ENCODE measurements at regions not wholly inside any gene's neighbourhood (a gene's known extent, or its start where the extent isn't known, plus 50 kb on each side); places are given as distances from the start of the nearest gene placed in this dataset.

GRCh38 chr6:115740907-115741306, 319.8 kb downstream of the FRK start:
- Histone ChIP-seq H3K27ac (ENCODE audit: low read length) (no peak overlapping the region), H3K4me1 (ENCODE audit: control insufficient read depth, insufficient read depth, low read length) (no peaks in the 10 kb centered on the region), H3K36me3 (ENCODE audit: control insufficient read depth, insufficient read depth, low read length) (no peaks in the 10 kb centered on the region), H3K27me3 (ENCODE audit: control insufficient read depth, insufficient read depth, low read length) (no peaks in the 10 kb centered on the region), H3K4me3 (ENCODE audit: low read depth in 2 of 2, low read length in 2 of 2) (no peak overlapping the region), H3K9me3 (ENCODE audit: control insufficient read depth, insufficient read depth, low read depth, low read length) (peaks cover 7% of the 10 kb centered on the region)
- TF ChIP-seq REST (IDR thresholded peaks at IDR 0.05; ENCODE audit: insufficient read depth in 1 of 2, low read depth in 2 of 2, low read length in 1 of 2) (no peak), POLR2AphosphoS5 (IDR thresholded peaks at IDR 0.05; ENCODE audit: low read depth, low read length) (no peak), SIN3A (IDR thresholded peaks at IDR 0.05; ENCODE audit: borderline replicate concordance, insufficient read depth, low read depth, low read length) (no peak), TCF7L2 (IDR thresholded peaks at IDR 0.05; ENCODE audit: low read depth, low read length) (no peak)
- TF ChIP-seq, protein P1, sequence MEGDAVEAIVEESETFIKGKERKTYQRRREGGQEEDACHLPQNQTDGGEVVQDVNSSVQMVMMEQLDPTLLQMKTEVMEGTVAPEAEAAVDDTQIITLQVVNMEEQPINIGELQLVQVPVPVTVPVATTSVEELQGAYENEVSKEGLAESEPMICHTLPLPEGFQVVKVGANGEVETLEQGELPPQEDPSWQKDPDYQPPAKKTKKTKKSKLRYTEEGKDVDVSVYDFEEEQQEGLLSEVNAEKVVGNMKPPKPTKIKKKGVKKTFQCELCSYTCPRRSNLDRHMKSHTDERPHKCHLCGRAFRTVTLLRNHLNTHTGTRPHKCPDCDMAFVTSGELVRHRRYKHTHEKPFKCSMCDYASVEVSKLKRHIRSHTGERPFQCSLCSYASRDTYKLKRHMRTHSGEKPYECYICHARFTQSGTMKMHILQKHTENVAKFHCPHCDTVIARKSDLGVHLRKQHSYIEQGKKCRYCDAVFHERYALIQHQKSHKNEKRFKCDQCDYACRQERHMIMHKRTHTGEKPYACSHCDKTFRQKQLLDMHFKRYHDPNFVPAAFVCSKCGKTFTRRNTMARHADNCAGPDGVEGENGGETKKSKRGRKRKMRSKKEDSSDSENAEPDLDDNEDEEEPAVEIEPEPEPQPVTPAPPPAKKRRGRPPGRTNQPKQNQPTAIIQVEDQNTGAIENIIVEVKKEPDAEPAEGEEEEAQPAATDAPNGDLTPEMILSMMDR (IDR thresholded peaks at IDR 0.05), result no peak
- in situ Hi-C loops (cut with HindIII; ENCODE audit: low pct_unique_long_range_greater_than_20kb, low sequenced_read_pairs) (no loop called here), intact Hi-C loops (cut with micrococcal nuclease; ENCODE audit: unreplicated experiment) (no loop called here)
- BruUV-seq (replicated peaks), result no TSS peak
- ChIA-PET CTCF (no interaction called here), POLR2A (interaction anchor here (0.6 kb wide), 1 partner anchor 103 kb away, joined by 4 read pairs; no protein-coding TSS in a partner anchor)
- no peak for DNase-seq (ENCODE audit: low read depth, low spot score)
- ATAC-seq, result no peak

GRCh38 chr6:115735610-115736009, 325.1 kb downstream of the FRK start:
- in situ Hi-C loops (cut with HindIII; ENCODE audit: low pct_unique_long_range_greater_than_20kb, low sequenced_read_pairs) (no loop called here), intact Hi-C loops (cut with micrococcal nuclease; ENCODE audit: unreplicated experiment) (no loop called here)
- ATAC-seq (no peak), DNase-seq (ENCODE audit: low read depth, low spot score) (no peak)
- Histone ChIP-seq H3K9me3 (ENCODE audit: control insufficient read depth, insufficient read depth, low read depth, low read length) (no peaks in the 10 kb centered on the region; the same call in 1 of the 2 replicates), H3K36me3 (ENCODE audit: control insufficient read depth, insufficient read depth, low read length) (no peaks in the 10 kb centered on the region), H3K4me1 (ENCODE audit: control insufficient read depth, insufficient read depth, low read length) (no peaks in the 10 kb centered on the region), H3K27ac (ENCODE audit: low read length) (no peak overlapping the region), H3K27me3 (ENCODE audit: control insufficient read depth, insufficient read depth, low read length) (no peaks in the 10 kb centered on the region), H3K4me3 (ENCODE audit: low read depth in 2 of 2, low read length in 2 of 2) (no peak overlapping the region)
- no TSS peak for BruUV-seq (replicated peaks)
- no peak for TF ChIP-seq SIN3A (IDR thresholded peaks at IDR 0.05; ENCODE audit: borderline replicate concordance, insufficient read depth, low read depth, low read length)
- no peak for TF ChIP-seq POLR2AphosphoS5 (IDR thresholded peaks at IDR 0.05; ENCODE audit: low read depth, low read length)
- TF ChIP-seq REST (IDR thresholded peaks at IDR 0.05; ENCODE audit: insufficient read depth in 1 of 2, low read depth in 2 of 2, low read length in 1 of 2), result no peak
- TF ChIP-seq, protein P1 (IDR thresholded peaks at IDR 0.05), result no peak
- no peak for TF ChIP-seq TCF7L2 (IDR thresholded peaks at IDR 0.05; ENCODE audit: low read depth, low read length)
- ChIA-PET POLR2A (no interaction called here), CTCF (no interaction called here)
